HL-60 (cell line): ENCODE measurements at regions not wholly inside any gene's neighbourhood (a gene's known extent, or its start where the extent isn't known, plus 50 kb on each side); places are given as distances from the start of the nearest gene placed in this dataset.

Source experiments
- GABPA ChIP-seq: IDR thresholded peaks from 2 replicates; pipeline ENCODE4 v1.6.1; 2012; ENCODE audit warnings: low read depth
- POLR2AphosphoS5 ChIP-seq: IDR thresholded peaks from 2 replicates; pipeline ENCODE4 v1.6.1; 2012; ENCODE audit warnings: low read depth
- SPI1 ChIP-seq: IDR thresholded peaks from 2 replicates; pipeline ENCODE4 v1.6.1; 2012; ENCODE audit warnings: low read depth, mild to moderate bottlenecking, borderline replicate concordance
- TF ChIP-seq, protein P1 (sequence below): IDR thresholded peaks from one replicate; pipeline ENCODE4 v1.5.1; 2011; ENCODE audit warnings: low read length, control low read depth, inconsistent platforms; ENCODE audit not compliant: insufficient read depth

DNA sequence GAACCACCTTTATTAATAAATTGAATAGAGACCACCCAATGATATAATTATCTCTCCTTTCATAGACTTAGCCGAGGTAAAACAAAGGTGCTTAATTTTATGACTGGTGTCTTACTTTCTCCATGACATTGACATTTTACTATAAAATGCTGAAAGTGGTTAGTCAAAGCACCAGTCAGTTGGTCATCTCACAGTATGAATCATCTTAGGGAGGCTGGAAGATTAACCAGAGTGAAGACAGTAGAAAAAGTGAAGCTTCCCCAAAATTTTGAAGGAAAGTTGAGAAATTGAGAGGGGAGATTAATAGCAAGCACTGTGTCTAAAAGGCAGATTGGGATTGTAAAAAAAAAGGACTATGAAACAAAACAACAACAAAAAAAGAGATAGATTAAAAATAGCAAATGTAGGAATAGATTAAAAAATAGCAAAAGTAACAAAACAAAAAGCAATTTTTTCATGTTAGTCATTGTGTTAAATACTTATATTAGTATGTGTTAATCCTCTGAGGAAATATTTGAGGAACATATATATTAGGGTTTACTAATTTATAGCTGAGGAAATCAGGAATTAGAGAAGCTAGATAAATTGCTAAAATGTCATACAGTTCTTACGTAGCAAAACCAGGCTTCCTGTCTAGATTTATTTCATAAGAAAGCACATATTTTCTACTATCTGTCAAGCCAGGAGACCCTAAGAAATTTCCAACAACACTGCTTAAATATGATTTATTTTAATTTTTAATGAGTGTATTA is 557.3 kb upstream of the ANO5 start:
- no peak for TF ChIP-seq POLR2AphosphoS5
- TF ChIP-seq, protein P1, sequence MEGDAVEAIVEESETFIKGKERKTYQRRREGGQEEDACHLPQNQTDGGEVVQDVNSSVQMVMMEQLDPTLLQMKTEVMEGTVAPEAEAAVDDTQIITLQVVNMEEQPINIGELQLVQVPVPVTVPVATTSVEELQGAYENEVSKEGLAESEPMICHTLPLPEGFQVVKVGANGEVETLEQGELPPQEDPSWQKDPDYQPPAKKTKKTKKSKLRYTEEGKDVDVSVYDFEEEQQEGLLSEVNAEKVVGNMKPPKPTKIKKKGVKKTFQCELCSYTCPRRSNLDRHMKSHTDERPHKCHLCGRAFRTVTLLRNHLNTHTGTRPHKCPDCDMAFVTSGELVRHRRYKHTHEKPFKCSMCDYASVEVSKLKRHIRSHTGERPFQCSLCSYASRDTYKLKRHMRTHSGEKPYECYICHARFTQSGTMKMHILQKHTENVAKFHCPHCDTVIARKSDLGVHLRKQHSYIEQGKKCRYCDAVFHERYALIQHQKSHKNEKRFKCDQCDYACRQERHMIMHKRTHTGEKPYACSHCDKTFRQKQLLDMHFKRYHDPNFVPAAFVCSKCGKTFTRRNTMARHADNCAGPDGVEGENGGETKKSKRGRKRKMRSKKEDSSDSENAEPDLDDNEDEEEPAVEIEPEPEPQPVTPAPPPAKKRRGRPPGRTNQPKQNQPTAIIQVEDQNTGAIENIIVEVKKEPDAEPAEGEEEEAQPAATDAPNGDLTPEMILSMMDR: no peak
- TF ChIP-seq GABPA: no peak
- TF ChIP-seq SPI1: no peak
